Stimulated activated CD8-positive, alpha-beta memory T cell treated with anti-CD3 and anti-CD28 coated beads, Interleukin-2, amount 100 ng/mL, for 1 hour (primary cell): ENCODE measurements at regions not wholly inside any gene's neighbourhood (a gene's known extent, or its start where the extent isn't known, plus 50 kb on each side); places are given as distances from the start of the nearest gene placed in this dataset.

Experiments
- DNase-seq, 2 donors: peaks; one replicate each; pipeline ENCODE4 v3.0.0-alpha.2; 2020; ENCODE audit warnings: low read depth in 2 of 2

GRCh38 chr10:110375121-110375520, 70.4 kb upstream of the SMNDC1 start:
- DNase-seq, result no peak

GRCh38 chr10:110376021-110376766, 71.5 kb upstream of the SMNDC1 start:
- no peak for DNase-seq

GRCh38 chr10:110376767-110377160, 72.0 kb upstream of the SMNDC1 start:
- no peak for DNase-seq

GRCh38 chr10:110378006-110378405, 73.3 kb upstream of the SMNDC1 start:
- DNase-seq, result no peak

- no peak for DNase-seq
These were observed 73.9 kb upstream of the SMNDC1 start for GRCh38 chr10:110378533-110379108.

- no peak for DNase-seq
These were observed 75.1 kb upstream of the SMNDC1 start for GRCh38 chr10:110379831-110380230.

- no peak for DNase-seq
These were observed 75.6 kb upstream of the SMNDC1 start for GRCh38 chr10:110380293-110380692.

GRCh38 chr10:110382695-110383094, 78.0 kb upstream of the SMNDC1 start:
- DNase-seq, result no peak

- no peak for DNase-seq
These were observed 82.9 kb upstream of the SMNDC1 start for GRCh38 chr10:110387617-110387982.

GRCh38 chr10:110387983-110388686, 83.4 kb upstream of the SMNDC1 start:
- no peak for DNase-seq

GRCh38 chr10:110388687-110389052, 84.0 kb upstream of the SMNDC1 start:
- no peak for DNase-seq

GRCh38 chr10:110389255-110389654, 84.5 kb upstream of the SMNDC1 start:
- DNase-seq, result no peak

- DNase-seq, result no peak
These were observed 86.8 kb upstream of the SMNDC1 start for GRCh38 chr10:110391541-110391940.

- DNase-seq, result no peak
These were observed 87.4 kb upstream of the SMNDC1 start for GRCh38 chr10:110392121-110392520.

GRCh38 chr10:110392868-110393740, 88.4 kb upstream of the SMNDC1 start:
- DNase-seq, result no peak

- no peak for DNase-seq
These were observed 89.1 kb upstream of the SMNDC1 start for GRCh38 chr10:110393866-110394265.

GRCh38 chr10:110394296-110394695, 89.6 kb upstream of the SMNDC1 start:
- DNase-seq, result no peak

- no peak for DNase-seq
These were observed 90.2 kb upstream of the SMNDC1 start for GRCh38 chr10:110394898-110395297.

GRCh38 chr10:110395350-110396283, 90.9 kb upstream of the SMNDC1 start:
- no peak for DNase-seq

- DNase-seq, result no peak
These were observed 91.5 kb upstream of the SMNDC1 start for GRCh38 chr10:110396284-110396651.

GRCh38 chr10:110397856-110398255, 93.1 kb upstream of the SMNDC1 start:
- no peak for DNase-seq
